ENCODE measurements at regions not wholly inside any gene's neighbourhood (a gene's known extent, or its start where the extent isn't known, plus 50 kb on each side); places are given as distances from the start of the nearest gene placed in this dataset.

DNA sequence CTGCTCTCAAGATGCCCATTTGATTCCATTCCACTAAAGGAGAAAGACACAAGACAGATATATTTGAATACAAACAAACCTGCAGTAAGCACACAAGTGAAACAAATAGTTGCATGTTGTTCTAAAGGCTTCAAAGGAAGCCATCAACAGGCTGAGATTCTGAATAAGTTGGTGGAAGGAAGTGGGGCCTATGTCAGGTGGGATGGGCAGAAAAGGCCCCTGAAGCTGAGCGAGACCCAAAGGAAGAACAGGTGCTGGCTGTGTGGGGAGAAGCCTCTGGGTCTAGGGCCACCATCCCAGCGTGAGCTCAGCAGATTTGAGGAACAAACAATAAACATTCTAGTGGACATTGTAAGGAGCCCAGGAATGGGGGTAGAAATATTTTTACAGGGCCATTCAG lies 82.4 kb upstream of the PLAC8 start:
- TF ChIP-seq POLR2A (IDR thresholded peaks at IDR 0.05) = no peak
- TF ChIP-seq, protein P1, sequence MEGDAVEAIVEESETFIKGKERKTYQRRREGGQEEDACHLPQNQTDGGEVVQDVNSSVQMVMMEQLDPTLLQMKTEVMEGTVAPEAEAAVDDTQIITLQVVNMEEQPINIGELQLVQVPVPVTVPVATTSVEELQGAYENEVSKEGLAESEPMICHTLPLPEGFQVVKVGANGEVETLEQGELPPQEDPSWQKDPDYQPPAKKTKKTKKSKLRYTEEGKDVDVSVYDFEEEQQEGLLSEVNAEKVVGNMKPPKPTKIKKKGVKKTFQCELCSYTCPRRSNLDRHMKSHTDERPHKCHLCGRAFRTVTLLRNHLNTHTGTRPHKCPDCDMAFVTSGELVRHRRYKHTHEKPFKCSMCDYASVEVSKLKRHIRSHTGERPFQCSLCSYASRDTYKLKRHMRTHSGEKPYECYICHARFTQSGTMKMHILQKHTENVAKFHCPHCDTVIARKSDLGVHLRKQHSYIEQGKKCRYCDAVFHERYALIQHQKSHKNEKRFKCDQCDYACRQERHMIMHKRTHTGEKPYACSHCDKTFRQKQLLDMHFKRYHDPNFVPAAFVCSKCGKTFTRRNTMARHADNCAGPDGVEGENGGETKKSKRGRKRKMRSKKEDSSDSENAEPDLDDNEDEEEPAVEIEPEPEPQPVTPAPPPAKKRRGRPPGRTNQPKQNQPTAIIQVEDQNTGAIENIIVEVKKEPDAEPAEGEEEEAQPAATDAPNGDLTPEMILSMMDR (IDR thresholded peaks at IDR 0.05) = no peak
